IPS-15b (cell line): ENCODE measurements at regions not wholly inside any gene's neighbourhood (a gene's known extent, or its start where the extent isn't known, plus 50 kb on each side); places are given as distances from the start of the nearest gene placed in this dataset.
"Not testable (repeated sequence)": the region's sequence is repeated elsewhere in the genome, so short reads cannot be mapped to it uniquely, and the experiment has no call there.

ENCODE experiments used
- H3K27me3 ChIP-seq: one replicate; pipeline ENCODE4 v1.6.1; 2013; ENCODE audit warnings: low read length; ENCODE audit not compliant: control insufficient read depth, insufficient read depth
- H3K36me3 ChIP-seq: one replicate; pipeline ENCODE4 v1.6.1; 2013; ENCODE audit warnings: low read length; ENCODE audit not compliant: control insufficient read depth, insufficient read depth
- H3K4me1 ChIP-seq: one replicate; pipeline ENCODE4 v1.6.1; 2013; ENCODE audit warnings: mild to moderate bottlenecking, low read length; ENCODE audit not compliant: control insufficient read depth, insufficient read depth
- H3K4me3 ChIP-seq: one replicate; pipeline ENCODE4 v1.5.1; 2013; ENCODE audit warnings: low read depth, low read length
- H3K9ac ChIP-seq: one replicate; pipeline ENCODE4 v1.6.1; 2013; ENCODE audit warnings: low read depth, mild to moderate bottlenecking, low read length
- H3K9me3 ChIP-seq: one replicate; pipeline ENCODE4 v1.6.1; 2013; ENCODE audit warnings: mild to moderate bottlenecking, low read length; ENCODE audit not compliant: control insufficient read depth, insufficient read depth

DNA sequence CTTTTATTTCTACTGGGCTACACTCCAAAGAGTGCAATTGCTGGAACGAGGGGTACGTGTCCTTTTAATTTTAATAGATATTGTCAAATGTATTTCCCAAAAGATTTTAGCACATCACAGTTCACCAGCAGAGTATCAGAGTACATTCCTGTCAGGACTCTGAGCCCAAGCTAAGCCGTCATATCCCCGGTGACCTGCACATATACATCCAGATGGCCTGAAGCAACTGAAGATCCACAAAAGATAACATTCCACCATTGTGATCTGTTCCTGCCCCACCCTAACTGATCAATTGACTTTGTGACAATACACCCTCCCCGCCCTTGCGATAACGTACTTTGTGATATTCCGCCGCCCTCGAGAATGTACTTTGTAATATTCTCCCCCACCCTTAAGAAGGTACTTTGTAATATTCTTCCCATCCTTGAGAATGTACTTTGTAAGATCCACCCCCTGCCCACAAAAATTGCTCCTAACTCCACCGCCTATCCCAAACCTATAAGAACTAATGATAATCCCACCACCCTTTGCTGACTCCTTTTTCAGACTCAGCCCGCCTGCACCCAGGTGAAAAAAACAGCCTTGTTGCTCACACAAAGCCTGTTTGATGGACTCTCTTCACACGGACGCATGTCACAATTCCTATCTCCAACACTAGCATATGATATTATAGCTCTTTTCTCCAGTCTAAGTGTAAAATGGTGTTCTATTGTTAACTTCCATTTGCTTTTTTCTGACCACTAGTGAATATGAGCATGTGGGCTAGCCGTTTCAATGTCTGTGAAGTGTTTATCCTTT lies 93.6 kb downstream of the CCDC71L start:
- H3K4me3 ChIP-seq, H3K36me3 ChIP-seq: not testable (repeated sequence)

GRCh38 chr7:106566672-106567071 lies 94.3 kb downstream of the CCDC71L start:
- Histone ChIP-seq H3K4me1 (peaks cover 3% of the 10 kb centered on the region), H3K9ac (no peak overlapping the region), H3K9me3 (no peaks in the 10 kb centered on the region), H3K36me3 (no peaks in the 10 kb centered on the region), H3K4me3 (no peak overlapping the region), H3K27me3 (no peaks in the 10 kb centered on the region)

More for the DNA sequence above, 93.6 kb downstream of the CCDC71L start:
- not testable (repeated sequence) for H3K9ac ChIP-seq, H3K4me1 ChIP-seq, H3K9me3 ChIP-seq, H3K27me3 ChIP-seq

DNA sequence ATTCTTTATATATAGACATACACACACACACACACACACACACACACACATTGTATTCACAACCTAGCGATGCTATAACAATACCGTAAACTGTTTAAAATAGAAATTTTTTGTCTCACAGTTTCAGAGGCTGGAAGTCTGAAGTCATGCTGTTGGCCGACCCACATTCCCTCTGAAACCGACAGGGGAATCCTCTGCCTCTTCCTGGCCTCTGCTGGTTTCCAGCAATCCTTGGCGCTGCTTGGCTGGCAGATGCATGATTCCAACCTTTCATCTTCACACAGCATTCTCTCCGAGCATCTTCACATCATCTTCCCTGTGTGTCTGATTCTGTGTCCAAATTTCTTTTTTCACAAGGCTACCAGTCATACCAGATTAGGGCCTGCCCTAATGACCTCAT lies 94.8 kb downstream of the CCDC71L start:
- Histone ChIP-seq H3K9me3 (no peaks in the 10 kb centered on the region), H3K27me3 (no peaks in the 10 kb centered on the region)

DNA sequence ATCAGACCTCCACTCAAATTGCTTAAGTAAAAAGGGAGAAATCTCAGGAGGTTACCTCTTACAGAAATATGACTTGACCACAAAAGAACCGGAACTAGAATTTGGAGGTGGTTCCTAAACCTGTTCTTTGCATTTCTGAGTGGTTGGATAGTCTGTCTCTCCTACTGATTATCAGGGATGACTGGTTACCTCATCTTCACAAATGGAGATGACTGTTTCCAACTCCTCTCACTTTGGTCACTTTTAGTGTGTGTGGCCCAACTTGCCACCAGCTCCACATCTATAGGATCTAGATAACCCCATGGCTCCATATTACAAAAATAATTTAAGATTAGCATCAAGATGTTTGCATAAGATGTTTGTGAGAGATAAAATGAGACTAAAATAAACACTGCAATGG lies 95.5 kb downstream of the CCDC71L start:
- no peak overlapping the region for H3K4me3 ChIP-seq
- H3K27me3 ChIP-seq: no peaks in the 10 kb centered on the region
- no peak overlapping the region for H3K9ac ChIP-seq
- H3K36me3 ChIP-seq: no peaks in the 10 kb centered on the region
- no peaks in the 10 kb centered on the region for H3K9me3 ChIP-seq
- peaks cover 3% of the 10 kb centered on the region for H3K4me1 ChIP-seq

More for the DNA sequence above, 94.8 kb downstream of the CCDC71L start:
- no peaks in the 10 kb centered on the region for H3K36me3 ChIP-seq
- H3K4me1 ChIP-seq: peaks cover 3% of the 10 kb centered on the region
- no peak overlapping the region for H3K9ac ChIP-seq
- H3K4me3 ChIP-seq: no peak overlapping the region

DNA sequence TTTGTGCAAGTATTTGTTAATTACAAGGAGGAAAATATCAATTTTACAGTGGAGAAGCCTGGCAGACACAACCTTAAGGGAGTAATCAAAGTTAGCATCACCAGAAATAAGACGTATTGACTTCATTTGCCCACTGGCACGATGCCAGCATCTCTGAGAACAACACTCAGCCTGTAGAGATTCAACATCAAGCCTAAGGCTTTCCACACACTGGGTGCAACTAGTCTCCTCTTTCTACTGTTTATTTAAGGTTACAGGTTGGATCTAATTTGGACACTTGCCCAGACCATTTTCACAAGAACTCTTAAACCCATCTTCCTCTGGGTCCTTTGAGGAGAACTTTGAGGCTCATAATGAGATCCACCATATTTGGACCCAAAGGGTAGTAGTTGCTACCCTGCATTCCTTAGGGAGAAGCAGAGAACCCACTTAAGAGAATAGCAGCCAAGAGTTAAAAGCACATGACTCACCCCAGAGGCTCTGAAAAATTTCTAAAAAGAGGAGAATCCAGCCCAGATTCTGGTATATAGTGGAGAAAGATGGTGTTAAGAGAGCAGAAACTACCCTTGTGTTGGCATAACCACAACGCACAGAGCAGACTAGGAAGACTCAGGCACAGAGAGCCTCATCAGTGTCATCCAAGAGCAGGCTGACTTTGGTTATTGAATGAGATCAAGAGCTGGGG lies 97.3 kb downstream of the CCDC71L start:
- Histone ChIP-seq H3K9ac (no peak overlapping the region), H3K9me3 (no peaks in the 10 kb centered on the region), H3K4me1 (no peaks in the 10 kb centered on the region), H3K4me3 (no peak overlapping the region), H3K27me3 (no peaks in the 10 kb centered on the region), H3K36me3 (no peaks in the 10 kb centered on the region)

GRCh38 chr7:106562711-106563366 lies 98.1 kb downstream of the CCDC71L start:
- Histone ChIP-seq H3K4me3 (no peak overlapping the region), H3K9me3 (no peaks in the 10 kb centered on the region), H3K9ac (no peak overlapping the region), H3K36me3 (no peaks in the 10 kb centered on the region), H3K27me3 (no peaks in the 10 kb centered on the region), H3K4me1 (no peaks in the 10 kb centered on the region)

DNA sequence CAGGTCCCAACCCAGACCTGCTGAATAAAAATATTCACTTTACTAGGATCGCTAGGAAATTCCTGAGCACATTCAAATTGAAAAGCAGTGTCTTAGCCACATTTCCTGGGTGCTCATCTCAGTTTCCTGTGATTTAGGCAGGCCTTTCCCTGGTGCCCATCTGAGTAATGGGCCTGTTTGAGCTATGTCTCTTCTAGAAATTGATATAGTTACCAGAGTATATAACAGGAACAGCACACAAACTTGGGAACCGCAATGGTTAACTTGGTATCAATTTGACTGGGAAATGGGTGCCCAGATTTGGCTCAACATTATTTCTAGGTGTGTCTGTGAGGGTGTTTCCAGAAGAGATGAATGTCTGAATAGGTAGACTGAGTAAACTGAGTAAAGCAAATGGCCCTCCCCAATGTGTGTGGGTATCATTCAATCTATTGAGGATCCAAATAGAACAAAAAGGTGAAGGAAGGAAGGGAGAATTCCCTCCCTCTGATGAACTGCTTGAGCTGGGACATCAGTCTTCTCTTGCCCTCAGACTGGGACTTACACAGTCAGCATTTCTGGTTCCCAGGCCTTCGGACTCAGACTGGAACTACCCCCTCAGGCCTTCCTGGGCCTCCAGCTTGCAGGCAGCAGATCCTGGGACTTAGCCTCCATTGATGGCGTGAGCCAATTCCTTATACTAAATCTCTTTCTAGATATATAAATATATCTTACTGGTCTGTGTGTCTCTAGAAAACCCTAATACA lies 99.1 kb downstream of the CCDC71L start:
- H3K4me3 ChIP-seq: no peak overlapping the region
- H3K27me3 ChIP-seq: no peaks in the 10 kb centered on the region
- no peaks in the 10 kb centered on the region for H3K36me3 ChIP-seq
- H3K4me1 ChIP-seq: no peaks in the 10 kb centered on the region
- H3K9me3 ChIP-seq: no peaks in the 10 kb centered on the region
- H3K9ac ChIP-seq: no peak overlapping the region

DNA sequence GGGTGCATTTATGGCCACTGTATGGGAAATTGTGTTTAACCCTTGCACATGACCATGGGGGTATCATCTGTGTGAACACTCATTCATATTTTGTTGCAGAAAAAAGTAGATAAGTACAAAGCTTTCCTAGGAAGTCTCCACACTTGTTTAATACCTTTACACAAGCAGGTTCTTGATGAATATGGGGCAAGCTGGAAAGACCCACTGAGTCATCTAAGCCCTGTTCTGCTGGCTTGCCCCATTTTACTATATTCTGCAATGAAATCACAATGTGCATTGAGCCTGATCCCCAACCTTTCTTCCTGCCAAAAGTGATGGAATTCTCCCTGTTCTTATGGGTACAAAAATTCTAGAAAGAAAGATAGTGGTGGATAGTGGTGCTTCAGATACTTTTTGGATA lies 99.8 kb downstream of the CCDC71L start:
- no peak overlapping the region for H3K4me3 ChIP-seq
- H3K27me3 ChIP-seq: no peaks in the 10 kb centered on the region
- H3K9ac ChIP-seq: no peak overlapping the region
- H3K9me3 ChIP-seq: no peaks in the 10 kb centered on the region
- no peaks in the 10 kb centered on the region for H3K36me3 ChIP-seq
- no peaks in the 10 kb centered on the region for H3K4me1 ChIP-seq

GRCh38 chr7:106560482-106560881 lies 100.5 kb downstream of the CCDC71L start:
- no peaks in the 10 kb centered on the region for H3K27me3 ChIP-seq
- H3K4me1 ChIP-seq: no peaks in the 10 kb centered on the region
- H3K36me3 ChIP-seq: no peaks in the 10 kb centered on the region
- no peak overlapping the region for H3K4me3 ChIP-seq
- no peaks in the 10 kb centered on the region for H3K9me3 ChIP-seq
- no peak overlapping the region for H3K9ac ChIP-seq

DNA sequence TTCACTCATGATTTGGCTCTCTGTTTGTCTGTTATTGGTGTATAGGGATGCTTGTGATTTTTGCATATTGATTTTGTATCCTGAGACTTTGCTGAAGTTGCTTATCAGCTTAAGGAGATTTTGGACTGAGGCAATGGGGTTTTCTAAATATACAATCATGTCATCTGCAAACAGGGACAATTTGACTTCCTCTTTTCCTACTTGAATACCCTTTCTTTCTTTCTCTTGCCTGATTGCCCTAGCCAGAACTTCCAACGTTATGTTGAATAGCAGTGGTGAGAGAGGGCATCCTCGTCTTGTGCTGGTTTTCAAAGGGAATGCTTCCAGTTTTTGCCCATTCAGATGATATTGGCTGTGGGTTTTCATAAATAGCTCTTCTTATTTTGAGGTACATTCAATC lies 104.7 kb downstream of the CCDC71L start:
- H3K9ac ChIP-seq, H3K27me3 ChIP-seq, H3K4me1 ChIP-seq, H3K4me3 ChIP-seq, H3K9me3 ChIP-seq, H3K36me3 ChIP-seq: not testable (repeated sequence)

GRCh38 chr7:106554623-106555022 lies 106.3 kb downstream of the CCDC71L start:
- not testable (repeated sequence) for H3K4me1 ChIP-seq, H3K4me3 ChIP-seq, H3K9me3 ChIP-seq, H3K9ac ChIP-seq, H3K36me3 ChIP-seq, H3K27me3 ChIP-seq
